ENCODE measurements at regions not wholly inside any gene's neighbourhood (a gene's known extent, or its start where the extent isn't known, plus 50 kb on each side); places are given as distances from the start of the nearest gene placed in this dataset.

GRCh38 chr14:104383996-104384775 lies 195.4 kb upstream of the C14orf180 start:
- no peak for DNase-seq (ENCODE audit: low read depth)

DNA sequence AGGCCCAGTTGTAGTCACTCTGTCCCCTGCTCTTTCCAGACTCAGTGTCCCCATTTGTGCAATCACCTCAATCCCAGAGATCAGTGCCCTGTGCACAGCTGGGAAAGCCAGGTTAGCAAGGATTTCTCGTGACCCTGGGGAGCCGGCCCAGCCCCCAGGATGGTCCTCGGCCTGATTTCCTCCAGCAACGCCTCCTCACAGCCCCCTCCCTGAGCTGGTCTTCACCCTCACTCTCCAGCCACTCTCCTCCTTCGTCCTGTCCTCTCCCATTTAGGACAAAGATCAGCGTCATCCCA lies 194.8 kb upstream of the C14orf180 start:
- DNase-seq (ENCODE audit: low read depth) = no peak

DNA sequence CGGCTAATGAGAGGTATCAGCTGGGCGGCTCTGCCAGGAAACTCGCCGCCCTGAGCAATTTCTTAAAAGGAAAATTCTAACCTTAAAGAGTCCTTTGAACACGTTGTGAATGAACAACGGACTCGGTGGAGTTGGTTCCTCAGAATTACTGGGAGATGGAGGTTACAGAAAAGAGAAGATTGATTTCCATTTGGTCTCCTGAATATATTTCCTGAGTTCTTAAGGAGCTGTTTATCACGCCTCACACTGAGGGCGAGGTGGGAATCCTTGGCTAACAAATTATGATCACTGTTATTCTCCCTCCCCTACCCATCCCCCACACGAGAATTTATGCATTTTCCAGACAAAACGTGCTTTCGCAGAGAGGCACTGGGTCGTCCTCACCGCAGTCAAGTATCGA lies 194.5 kb upstream of the C14orf180 start:
- DNase-seq (ENCODE audit: low read depth) = no peak

DNA sequence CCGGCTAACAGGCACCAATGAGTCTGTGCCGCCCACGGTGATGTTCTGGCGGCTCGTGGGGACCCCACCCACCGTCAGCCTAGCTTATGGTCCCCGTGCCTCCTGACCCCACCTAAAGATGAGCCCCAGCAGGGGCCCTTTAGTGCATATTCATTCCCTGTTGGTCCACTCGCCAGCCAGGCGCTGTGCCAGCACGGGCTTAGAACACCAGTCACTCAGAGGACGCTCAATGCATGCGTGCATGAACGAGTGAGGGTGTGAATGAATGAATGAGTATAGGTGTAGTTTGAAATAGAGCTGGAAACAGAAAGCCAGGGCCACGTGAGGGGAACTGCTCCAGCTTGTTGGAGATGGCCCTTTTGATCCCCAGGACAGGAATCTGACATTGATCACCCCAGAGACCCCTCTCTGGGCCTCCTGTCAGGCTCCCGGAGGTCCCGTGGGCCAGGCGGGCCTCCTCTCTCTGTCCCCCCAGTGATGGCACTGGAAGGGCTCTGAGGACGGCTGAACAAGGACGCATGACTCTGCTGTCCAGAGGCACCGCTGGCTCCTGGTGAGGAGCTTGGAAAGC lies 193.9 kb upstream of the C14orf180 start:
- DNase-seq (ENCODE audit: low read depth) = no peak

GRCh38 chr14:104386151-104386841 lies 193.3 kb upstream of the C14orf180 start:
- no peak for DNase-seq (ENCODE audit: low read depth)

- DNase-seq (ENCODE audit: low read depth) = no peak
Observed at GRCh38 chr14:104387022-104388010, 192.2 kb upstream of the C14orf180 start.

DNA sequence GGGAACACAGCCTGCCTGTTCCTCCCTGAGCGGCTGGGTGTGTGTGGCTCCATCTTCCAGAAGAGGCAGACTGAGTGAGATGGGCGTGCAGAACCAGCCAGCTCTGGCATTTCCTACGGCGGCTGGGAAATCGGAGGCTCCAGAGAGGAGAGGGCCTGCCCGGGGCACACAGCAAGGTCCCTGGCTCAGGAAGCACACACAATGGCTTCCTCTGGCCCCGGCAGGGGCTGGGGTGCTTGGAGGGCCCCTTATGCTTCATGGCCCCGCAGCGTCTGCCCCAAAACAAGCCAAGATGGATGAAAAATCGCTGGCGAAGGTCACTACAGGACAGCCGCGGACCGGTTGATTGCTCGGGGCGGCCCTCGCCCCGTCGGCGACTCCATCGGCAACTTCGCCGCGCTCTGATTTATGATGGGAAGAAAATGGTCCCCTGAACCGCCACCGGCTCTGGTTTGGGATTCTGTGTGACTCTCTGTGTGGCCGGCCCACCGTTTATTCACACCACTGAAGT lies 191.5 kb upstream of the C14orf180 start:
- no peak for DNase-seq (ENCODE audit: low read depth)

DNA sequence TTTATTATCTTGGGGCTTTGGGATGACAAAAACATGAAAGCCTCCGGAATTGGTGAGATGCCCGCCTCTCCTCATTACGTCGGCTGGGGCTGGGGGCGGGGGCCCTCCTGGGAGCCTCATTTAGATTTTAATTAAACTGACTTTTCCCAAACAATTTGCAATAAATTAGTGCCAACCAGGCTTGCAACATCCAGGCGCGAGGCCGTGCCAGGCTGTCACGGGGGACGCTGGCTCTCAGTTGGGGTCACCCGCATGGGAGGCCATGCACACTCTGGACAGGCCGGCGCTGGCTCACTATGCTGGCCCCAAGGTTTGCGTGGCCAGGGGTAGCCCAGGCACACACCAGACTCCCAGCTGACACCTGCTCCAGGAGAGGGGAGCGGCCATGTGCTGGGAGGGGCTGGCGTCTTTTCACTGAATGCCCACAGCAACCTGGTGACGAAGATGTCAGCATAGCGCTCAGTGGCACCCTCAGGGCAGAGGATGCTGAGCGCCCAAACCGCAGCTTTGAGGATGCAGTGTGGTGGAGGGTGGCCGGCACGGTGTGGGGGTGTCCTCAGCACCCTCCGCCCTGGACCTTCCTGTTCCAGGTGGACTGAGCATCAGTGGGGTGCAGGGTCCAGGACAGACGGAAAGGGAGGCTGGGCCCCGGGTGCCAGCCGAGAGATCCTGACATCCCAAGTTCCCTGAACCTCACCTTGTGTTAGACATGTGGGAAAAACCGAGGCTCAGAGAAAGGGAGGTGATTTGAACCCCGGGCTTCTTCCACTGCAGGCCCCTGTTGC lies 190.8 kb upstream of the C14orf180 start:
- DNase-seq (ENCODE audit: low read depth) = no peak

- no peak for DNase-seq (ENCODE audit: low read depth)
Observed at GRCh38 chr14:104389326-104390220, 190.0 kb upstream of the C14orf180 start.

GRCh38 chr14:104390221-104390931 lies 189.2 kb upstream of the C14orf180 start:
- DNase-seq (ENCODE audit: low read depth) = no peak

DNA sequence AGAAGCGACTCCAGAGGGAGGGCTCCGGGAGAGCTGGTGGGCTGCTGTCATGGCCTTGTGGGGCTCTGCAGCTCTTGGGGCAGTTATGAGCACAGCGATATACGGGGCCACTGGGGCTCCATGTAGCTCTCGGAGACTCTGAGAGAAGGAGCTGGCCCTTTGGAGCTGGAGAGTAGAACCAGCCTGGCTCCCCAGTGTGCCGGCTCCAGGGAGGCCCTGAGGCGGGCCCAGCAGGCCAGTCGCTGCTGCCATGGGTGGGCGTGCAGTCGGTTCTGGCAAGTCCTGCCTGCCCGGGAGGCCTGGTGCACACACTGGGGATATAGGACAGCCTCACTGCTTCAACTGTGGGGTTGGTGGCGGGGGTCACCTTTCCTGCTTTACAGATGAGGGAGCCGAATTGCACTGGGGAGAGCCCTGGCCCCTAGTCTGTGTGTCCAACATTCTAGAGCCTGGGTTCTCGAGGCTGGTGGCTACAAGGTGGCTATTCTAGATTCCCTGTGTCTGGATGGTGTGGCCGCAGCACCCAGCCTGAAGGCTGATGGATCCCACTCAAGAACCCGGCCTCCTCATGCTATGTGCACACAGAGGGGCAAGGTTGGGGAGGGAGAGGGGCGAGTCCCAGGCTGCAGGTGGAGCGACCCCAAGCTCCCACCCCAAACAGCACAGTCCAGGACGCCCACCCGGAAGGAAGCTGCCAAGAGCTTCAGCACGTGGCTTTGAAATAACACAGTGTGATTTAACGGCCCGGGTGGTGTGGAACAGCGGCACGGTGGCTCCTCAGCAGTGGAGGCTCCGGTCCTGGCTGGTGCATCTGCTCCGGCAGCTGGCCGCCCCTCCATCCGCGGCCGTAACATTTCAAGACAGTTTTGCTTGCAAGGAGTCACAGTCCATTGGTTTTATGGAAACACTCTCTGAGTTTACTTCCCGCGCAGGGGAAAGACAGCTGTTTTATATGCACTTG lies 188.3 kb upstream of the C14orf180 start:
- DNase-seq (ENCODE audit: low read depth) = no peak

DNA sequence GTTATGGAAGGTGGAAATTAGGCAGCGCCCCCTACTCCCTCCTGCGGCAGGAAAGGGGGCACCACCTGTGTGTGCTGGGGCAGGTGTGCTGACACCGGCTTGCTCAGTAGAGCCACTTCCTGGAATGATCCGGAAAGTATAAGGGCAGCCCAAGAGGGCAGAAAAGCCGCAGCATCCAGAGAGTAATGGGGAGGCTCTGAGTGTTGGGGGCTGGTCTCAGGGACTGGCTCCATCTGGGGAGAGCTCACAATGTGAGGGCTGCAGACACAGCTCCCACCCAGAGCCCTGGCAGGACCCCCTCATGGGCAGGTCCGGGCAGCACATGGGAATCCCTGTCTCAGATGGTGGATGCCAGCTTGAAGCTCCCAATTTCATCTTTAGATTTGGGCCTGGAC lies 187.6 kb upstream of the C14orf180 start:
- DNase-seq (ENCODE audit: low read depth) = no peak

DNA sequence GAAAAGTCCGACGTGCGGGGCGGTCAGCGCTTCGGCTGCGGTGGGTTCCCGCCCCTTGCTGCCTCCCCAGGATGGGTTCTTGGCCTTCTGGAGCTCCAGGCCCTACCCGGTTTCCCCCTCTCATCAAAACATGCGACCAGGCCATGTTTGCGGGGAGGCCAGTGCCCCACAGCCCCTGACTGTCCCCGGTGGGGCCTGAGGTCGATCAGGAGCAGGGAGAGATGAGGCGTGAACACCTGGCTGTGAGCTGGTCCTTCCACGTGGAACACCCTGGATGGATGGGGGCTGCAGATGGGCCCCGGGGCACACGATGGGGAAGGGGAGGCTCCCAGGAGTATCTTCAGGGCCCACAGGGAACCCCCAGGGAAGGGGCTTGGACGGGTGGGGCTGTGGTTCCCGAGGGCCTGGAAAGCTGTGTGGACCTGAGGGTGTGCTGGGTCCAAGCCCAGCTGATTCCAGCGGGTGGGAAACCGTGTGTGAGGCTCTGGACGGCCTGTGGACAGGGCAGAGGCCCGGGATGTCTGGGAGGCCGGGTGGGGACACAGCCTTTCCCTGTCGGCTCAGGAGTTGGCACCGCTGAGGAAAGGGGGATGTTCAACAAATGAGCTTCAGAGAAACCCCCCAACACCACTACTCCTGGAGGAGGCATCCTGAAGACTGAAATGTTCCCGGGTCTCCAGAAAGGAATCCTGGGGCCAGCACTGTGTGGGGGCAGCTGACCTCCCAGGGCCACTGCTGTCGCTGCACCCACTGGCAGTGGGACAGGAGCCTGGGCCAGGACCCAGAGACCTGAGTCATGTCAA lies 187.0 kb upstream of the C14orf180 start:
- DNase-seq (ENCODE audit: low read depth) = no peak

GRCh38 chr14:104393199-104393897 lies 186.2 kb upstream of the C14orf180 start:
- no peak for DNase-seq (ENCODE audit: low read depth)

DNA sequence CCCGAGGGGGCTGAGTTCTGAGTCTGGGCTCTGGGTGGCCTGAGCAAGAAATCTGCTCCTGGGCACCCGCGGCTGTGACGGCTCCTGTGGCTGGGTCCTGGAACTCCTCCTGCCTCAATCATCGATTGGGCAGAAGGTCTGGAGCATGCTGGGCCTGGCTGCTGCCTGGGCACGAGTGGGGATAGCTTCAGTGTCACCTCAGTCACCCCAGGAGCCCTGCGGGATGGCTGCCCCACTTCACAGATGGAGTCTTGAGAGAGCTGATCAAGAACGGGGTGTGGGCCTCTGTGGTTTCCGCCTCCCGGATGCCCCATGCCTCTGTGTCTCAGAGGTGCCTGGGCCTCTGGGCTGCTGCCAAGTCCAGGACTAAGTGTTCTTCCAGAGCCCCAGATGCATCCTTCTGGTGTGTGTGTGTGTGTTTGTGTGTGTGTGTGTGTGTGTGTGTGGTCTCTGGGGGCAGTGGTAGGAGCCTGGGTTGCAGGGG lies 185.6 kb upstream of the C14orf180 start:
- no peak for DNase-seq (ENCODE audit: low read depth)

DNA sequence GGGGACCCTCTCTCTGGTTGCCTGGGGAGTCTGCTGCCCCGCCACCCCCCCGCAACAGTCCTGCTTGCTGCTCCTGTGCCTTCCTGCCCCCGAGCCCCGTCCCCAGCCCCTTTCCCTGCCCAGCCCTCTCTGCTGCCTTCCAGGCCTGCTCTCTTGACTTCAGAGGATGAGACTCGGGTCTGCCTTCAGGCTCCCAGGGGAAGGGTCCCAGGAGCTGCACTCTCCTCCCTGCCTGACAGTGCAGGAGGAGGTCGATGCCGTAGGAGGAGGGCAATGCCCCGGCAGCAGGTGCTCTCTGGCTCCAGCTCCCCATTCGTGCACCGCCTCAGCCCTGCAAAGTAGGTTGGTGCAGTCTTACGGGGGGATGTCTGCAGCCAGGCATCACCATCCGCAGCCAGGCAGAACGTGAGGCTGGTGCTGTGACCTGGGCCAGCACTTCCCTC lies 185.1 kb upstream of the C14orf180 start:
- DNase-seq (ENCODE audit: low read depth) = no peak

All from myocyte (in vitro differentiated cells).